ENCODE measurements at regions not wholly inside any gene's neighbourhood (a gene's known extent, or its start where the extent isn't known, plus 50 kb on each side); places are given as distances from the start of the nearest gene placed in this dataset.

DNA sequence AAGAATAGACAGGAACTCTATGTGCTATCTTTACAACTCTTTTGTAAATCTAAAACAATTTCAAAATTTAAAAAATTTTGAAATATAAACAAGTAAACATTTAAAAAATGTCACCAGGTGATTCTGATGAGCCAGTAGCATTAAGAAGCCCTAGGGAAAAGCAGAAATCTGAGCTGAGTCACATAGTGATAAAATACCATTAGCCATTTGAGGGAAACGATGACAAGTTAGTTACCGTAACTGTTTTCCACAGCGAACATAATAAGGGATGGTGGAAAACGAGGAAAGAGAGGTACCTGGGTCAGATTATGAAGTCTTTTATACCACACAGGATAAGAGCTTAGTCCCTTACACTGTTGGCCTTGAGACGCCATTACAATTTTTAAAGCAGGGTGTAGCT lies 55.5 kb downstream of the PRR15 start:
- TF ChIP-seq POLR2AphosphoS5 (IDR thresholded peaks at IDR 0.05) (no peak), POLR2A (IDR thresholded peaks at IDR 0.05) (no peak)

Measured in stomach (tissue), 4 donors.